K562 (cell line): ENCODE measurements at regions not wholly inside any gene's neighbourhood (a gene's known extent, or its start where the extent isn't known, plus 50 kb on each side); places are given as distances from the start of the nearest gene placed in this dataset.

Experiments
- ATAC-seq: fragments of 200-7000 bp; cut with Tn5 transposase; 3 replicates; pipeline ENCODE4 v1.9.1; 2020; ENCODE audit warnings: moderate library complexity
- BruUV-seq: library from RNA; stranded (reverse); fragments of 400-500 nt; replicated peaks from 2 replicates; lab custom pipeline; 2021; lab: Mats Ljungman, UMichigan
- CTCF ChIA-PET: fragments of 300-600 bp; formaldehyde crosslinking; extraction: SDS; loops from one replicate; lab custom pipeline; 2021; ENCODE audit warnings: low intra/inter-chr PET ratio; lab: Yijun Ruan, JAX
- POLR2A ChIA-PET: fragments of 300-600, 350-650 bp; sonication (Branson Sonifier 250); formaldehyde crosslinking; extraction: SDS; loops from one replicate; lab custom pipeline; 2021; ENCODE audit warnings: antibody characterized with exemption, inconsistent platforms; lab: Yijun Ruan, JAX
- DNase-seq, 4 experiments: peaks; one replicate each; pipeline versions ENCODE4 v3.0.0 to v3.0.0-alpha.2; 2011 to 2018; ENCODE audit warnings: low spot score in 3 of 4, mixed read lengths in 3 of 4; ENCODE audit errors: extremely low read depth in 1 of 4
- FAIRE-seq: peaks from 2 replicates; lab custom pipeline; 2011; peaks lifted over from hg19 to GRCh38; lab: Jason Lieb, UNC
- H2AFZ ChIP-seq: 2 replicates; pipeline ENCODE4 v1.6.0; 2011; ENCODE audit warnings: low read depth, low read length, control low read depth, inconsistent platforms
- H3K27ac ChIP-seq: fragments of 200-600 bp; 3 replicates; pipeline ENCODE4 v1.8.0; 2011; ENCODE audit warnings: low read depth, mild to moderate bottlenecking, control low read depth, inconsistent platforms, low read length, moderate library complexity, mixed read lengths; ENCODE audit errors: extremely low read depth
- H3K27me3 ChIP-seq, 2 experiments: fragments of 300-600 bp in 1 of 2; 2 replicates in 1 of 2; 3 replicates in 1 of 2; pipeline versions ENCODE4 v1.6.0 to v1.8.0; 2011; ENCODE audit warnings: inconsistent platforms in 2 of 2, low read length in 2 of 2, mild to moderate bottlenecking in 1 of 2, mixed read lengths in 1 of 2, moderate library complexity in 1 of 2; ENCODE audit not compliant: control insufficient read depth in 2 of 2, insufficient read depth in 2 of 2
- H3K36me3 ChIP-seq: fragments of 300-600 bp; 3 replicates; pipeline ENCODE4 v1.8.0; 2011; ENCODE audit warnings: mild to moderate bottlenecking, low read length, inconsistent platforms; ENCODE audit not compliant: control insufficient read depth, insufficient read depth
- H3K4me1 ChIP-seq, 2 experiments: fragments of 200-600 bp in 1 of 2; replicated peaks in 1 of 2; 2 replicates in 1 of 2; 3 replicates in 1 of 2; pipeline versions ENCODE4 v1.5.1 to v1.8.0; 2011; ENCODE audit warnings: inconsistent platforms in 2 of 2, low read length in 2 of 2, mild to moderate bottlenecking in 1 of 2, mixed read lengths in 1 of 2, moderate library complexity in 1 of 2; ENCODE audit not compliant: control insufficient read depth in 2 of 2, insufficient read depth in 2 of 2
- H3K4me2 ChIP-seq: 2 replicates; pipeline ENCODE4 v1.6.1; 2011; ENCODE audit warnings: low read length, control low read depth, inconsistent platforms, mixed read lengths; ENCODE audit not compliant: insufficient read depth
- H3K4me3 ChIP-seq: fragments of 200-600 bp; sonication (generic), shearing (Covaris generic); 2 replicates; pipeline ENCODE4 v1.5.1; 2016; ENCODE audit warnings: control low read depth, inconsistent platforms
- H3K79me2 ChIP-seq: fragments of 200-600 bp; 3 replicates; pipeline ENCODE4 v1.8.0; 2011; ENCODE audit warnings: low read length, inconsistent platforms; ENCODE audit not compliant: control insufficient read depth, insufficient read depth
- H3K9ac ChIP-seq, 2 experiments: 2 replicates each; pipeline versions ENCODE4 v1.6.0 to v1.6.1; 2011; ENCODE audit warnings: low read depth in 2 of 2, low read length in 2 of 2, control low read depth in 1 of 2, inconsistent platforms in 1 of 2, mild to moderate bottlenecking in 1 of 2, mixed read lengths in 1 of 2; ENCODE audit not compliant: insufficient read depth in 1 of 2
- H3K9me1 ChIP-seq: one replicate; pipeline ENCODE4 v1.6.0; 2011; ENCODE audit warnings: inconsistent platforms, mild to moderate bottlenecking, low read length, moderate library complexity; ENCODE audit not compliant: control insufficient read depth, insufficient read depth
- H3K9me3 ChIP-seq: replicated peaks from 2 replicates; pipeline ENCODE4 v1.5.1; 2011; ENCODE audit warnings: low read depth, low read length, inconsistent platforms; ENCODE audit not compliant: control insufficient read depth, insufficient read depth
- H4K20me1 ChIP-seq: replicated peaks from 2 replicates; pipeline ENCODE4 v1.6.1; 2011; ENCODE audit warnings: low read length, inconsistent platforms, mixed read lengths; ENCODE audit not compliant: control insufficient read depth, insufficient read depth
- CBX8 ChIP-seq: fragments of 200-600 bp; sonication (generic); IDR thresholded peaks from 2 replicates; pipeline ENCODE4 v1.6.1; 2012; ENCODE audit warnings: borderline replicate concordance, mixed run types, low read depth, mild to moderate bottlenecking, moderate library complexity, mixed read lengths, low read length, control low read depth, inconsistent platforms; ENCODE audit not compliant: poor library complexity, severe bottlenecking; ENCODE audit errors: extremely low read depth
- COPS2 ChIP-seq: fragments of 450-650 bp; conservative IDR thresholded peaks from 2 replicates; pipeline ENCODE4 v1.6.1; 2016; ENCODE audit warnings: mild to moderate bottlenecking, moderate library complexity
- CTCF ChIP-seq, 3 experiments: IDR thresholded peaks in 2 of 3; conservative IDR thresholded peaks in 1 of 3; 2 replicates each; pipeline ENCODE4 v1.5.1; 2011 to 2012; ENCODE audit warnings: low read length in 3 of 3, mild to moderate bottlenecking in 3 of 3, control low read depth in 2 of 3, improper control_type of control experiment in 1 of 3, inconsistent platforms in 1 of 3, low read depth in 1 of 3, mixed read lengths in 1 of 3, moderate library complexity in 1 of 3; ENCODE audit not compliant: insufficient read depth in 2 of 3
- JUN ChIP-seq, 2 experiments: sonication (generic) in 1 of 2; formaldehyde crosslinking in 1 of 2; IDR thresholded peaks; 2 replicates each; pipeline versions ENCODE4 v1.6.1 to v1.8.0; 2012 to 2022; ENCODE audit warnings: borderline replicate concordance in 2 of 2, mild to moderate bottlenecking in 2 of 2, improper control_type of control experiment in 1 of 2, low read depth in 1 of 2, low read length in 1 of 2, missing genetic modification reagents in 1 of 2
- LCOR ChIP-seq: sonication (generic); formaldehyde crosslinking; IDR thresholded peaks from 2 replicates; pipeline ENCODE4 v1.8.0; 2022; ENCODE audit warnings: mild to moderate bottlenecking, missing genetic modification reagents
- PCBP2 ChIP-seq: fragments of 200-400 bp; formaldehyde crosslinking; IDR thresholded peaks from 2 replicates; pipeline ENCODE4 v1.6.1; 2018; ENCODE audit warnings: low read length, low read depth, mild to moderate bottlenecking, moderate library complexity; ENCODE audit not compliant: poor library complexity, severe bottlenecking
- PRPF4 ChIP-seq: fragments of 200-400 bp; formaldehyde crosslinking; IDR thresholded peaks from one replicate; pipeline ENCODE4 v1.6.1; 2017; ENCODE audit warnings: low read length, low read depth, mild to moderate bottlenecking; ENCODE audit not compliant: insufficient read depth, poor library complexity, severe bottlenecking
- TBP ChIP-seq: optimal IDR thresholded peaks from 2 replicates; pipeline ENCODE3; 2011; ENCODE audit warnings: low read depth, low read length, improper control_type of control experiment
- XRCC4 ChIP-seq: IDR thresholded peaks from one replicate; pipeline ENCODE4 v1.6.1; 2011; ENCODE audit not compliant: insufficient read depth, insufficient read length; ENCODE audit errors: extremely low read depth
- ZNF140 ChIP-seq: fragments of 250-450 bp; sonication (Bioruptor Pico); IDR thresholded peaks from 2 replicates; pipeline ENCODE4 v1.8.0; 2021; ENCODE audit warnings: moderate library complexity, mild to moderate bottlenecking, inconsistent platforms
- WGBS: fragments of 100-300 bp; shearing (Covaris generic); methylation state at CpG from one replicate; pipeline ENCODE4 v1.1.6; 2016; ENCODE audit warnings: low coverage, mixed read lengths; ENCODE audit not compliant: insufficient coverage; ENCODE audit errors: missing lambda C conversion rate; 5-methylcytosine and 5-hydroxymethylcytosine counted together
- in situ Hi-C: fragments of 300-500 bp; cut with MboI; formaldehyde crosslinking; loops from 4 replicates; pipeline ENCODE4 v1.15.0; 2018; ENCODE audit warnings: inconsistent platforms, mixed read lengths
- intact Hi-C: fragments of 100-400 bp; cut with micrococcal nuclease; formaldehyde crosslinking; loops from 2 replicates; pipeline ENCODE4 v1.14.2; 2022
- TF ChIP-seq, protein P1 (sequence below): fragments of 450-650 bp; conservative IDR thresholded peaks from 2 replicates; pipeline ENCODE4 v1.6.1; 2016; ENCODE audit warnings: missing genetic modification characterization, low read depth, mild to moderate bottlenecking, control low read depth, missing compliant biosample characterization

GRCh38 chr3:102605153-102605552 lies 170.3 kb downstream of the ZPLD1 start:
- no peaks in the 10 kb centered on the region for H3K79me2 ChIP-seq
- intact Hi-C loops (no loop called here), in situ Hi-C loops (no loop called here)
- CTCF ChIA-PET: no interaction called here
- DNase-seq (no peak), FAIRE-seq (no peak), ATAC-seq (no peak)
- no peaks in the 10 kb centered on the region for H3K4me1 ChIP-seq
- H3K36me3 ChIP-seq: no peaks in the 10 kb centered on the region
- no peaks in the 10 kb centered on the region for H3K9me3 ChIP-seq
- no TSS peak for BruUV-seq
- TF ChIP-seq CBX8: no peak
- TF ChIP-seq COPS2: no peak
- no peak for TF ChIP-seq TBP
- TF ChIP-seq PCBP2: no peak
- TF ChIP-seq XRCC4: no peak
- TF ChIP-seq LCOR: no peak
- TF ChIP-seq, protein P1, sequence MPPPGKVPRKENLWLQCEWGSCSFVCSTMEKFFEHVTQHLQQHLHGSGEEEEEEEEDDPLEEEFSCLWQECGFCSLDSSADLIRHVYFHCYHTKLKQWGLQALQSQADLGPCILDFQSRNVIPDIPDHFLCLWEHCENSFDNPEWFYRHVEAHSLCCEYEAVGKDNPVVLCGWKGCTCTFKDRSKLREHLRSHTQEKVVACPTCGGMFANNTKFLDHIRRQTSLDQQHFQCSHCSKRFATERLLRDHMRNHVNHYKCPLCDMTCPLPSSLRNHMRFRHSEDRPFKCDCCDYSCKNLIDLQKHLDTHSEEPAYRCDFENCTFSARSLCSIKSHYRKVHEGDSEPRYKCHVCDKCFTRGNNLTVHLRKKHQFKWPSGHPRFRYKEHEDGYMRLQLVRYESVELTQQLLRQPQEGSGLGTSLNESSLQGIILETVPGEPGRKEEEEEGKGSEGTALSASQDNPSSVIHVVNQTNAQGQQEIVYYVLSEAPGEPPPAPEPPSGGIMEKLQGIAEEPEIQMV (tag): no peak
- no peak for TF ChIP-seq CTCF (IDR thresholded peaks at IDR 0.05 in 2 of 3, conservative IDR thresholded peaks at IDR 0.05 in 1 of 3; ENCODE audit: insufficient read depth in 2 of 3, low read depth in 1 of 3, low read length in 3 of 3)
- no peak for TF ChIP-seq PRPF4
- no peak for TF ChIP-seq ZNF140
- no peak for TF ChIP-seq JUN (IDR thresholded peaks at IDR 0.05; ENCODE audit: borderline replicate concordance, low read depth, low read length)
- TF ChIP-seq JUN (CRISPR knock-in tag; IDR thresholded peaks at IDR 0.05; ENCODE audit: borderline replicate concordance): no peak
- POLR2A ChIA-PET: no interaction called here
- no peak overlapping the region for H3K9ac ChIP-seq
- WGBS: 0% methylated on average over 1 of the region's 1 CpG
- no peak overlapping the region for H3K4me2 ChIP-seq
- H3K27ac ChIP-seq: no peak overlapping the region
- no peak overlapping the region for H3K4me3 ChIP-seq
- no peaks in the 10 kb centered on the region for H4K20me1 ChIP-seq
- H3K27me3 ChIP-seq: no peaks in the 10 kb centered on the region
- no peaks in the 10 kb centered on the region for H3K9me1 ChIP-seq
- H2AFZ ChIP-seq: no peak overlapping the region
